Subcutaneous abdominal adipose tissue (tissue), 5 donors: ENCODE measurements at regions not wholly inside any gene's neighbourhood (a gene's known extent, or its start where the extent isn't known, plus 50 kb on each side); places are given as distances from the start of the nearest gene placed in this dataset.
"Not testable (repeated sequence)": the region's sequence is repeated elsewhere in the genome, so short reads cannot be mapped to it uniquely, and the experiment has no call there.

Experiments used
- H3K27ac ChIP-seq: one replicate; pipeline ENCODE4 v1.7.0; 2013; ENCODE audit warnings: low read depth, mild to moderate bottlenecking, inconsistent platforms, low read length, moderate library complexity
- H3K27me3 ChIP-seq, 5 donors: one replicate each; pipeline ENCODE4 v1.7.0; 2013; ENCODE audit warnings: low read length in 5 of 5, inconsistent platforms in 1 of 5; ENCODE audit not compliant: control insufficient read depth in 5 of 5, insufficient read depth in 4 of 5
- H3K36me3 ChIP-seq, 5 donors: one replicate each; pipeline ENCODE4 v1.7.0; 2013; ENCODE audit warnings: low read length in 5 of 5; ENCODE audit not compliant: control insufficient read depth in 5 of 5, insufficient read depth in 5 of 5
- H3K4me1 ChIP-seq, 5 donors: one replicate each; pipeline ENCODE4 v1.7.0; 2013; ENCODE audit warnings: low read length in 5 of 5, mild to moderate bottlenecking in 3 of 5, moderate library complexity in 1 of 5; ENCODE audit not compliant: control insufficient read depth in 5 of 5, insufficient read depth in 5 of 5
- H3K4me3 ChIP-seq, 5 donors: one replicate each; pipeline ENCODE4 v1.7.0; 2013; ENCODE audit warnings: low read length in 5 of 5, low read depth in 1 of 5
- H3K9ac ChIP-seq, 5 donors: one replicate each; pipeline ENCODE4 v1.7.0; 2013; ENCODE audit warnings: low read length in 5 of 5, mild to moderate bottlenecking in 4 of 5, moderate library complexity in 3 of 5
- H3K9me3 ChIP-seq, 5 donors: one replicate each; pipeline ENCODE4 v1.7.0; 2013; ENCODE audit warnings: low read length in 5 of 5; ENCODE audit not compliant: control insufficient read depth in 5 of 5
- donor health status: healthy.
- donor health status: healthy.
- donor health status: healthy.
- donor health status: healthy.
- donor health status: healthy.

DNA sequence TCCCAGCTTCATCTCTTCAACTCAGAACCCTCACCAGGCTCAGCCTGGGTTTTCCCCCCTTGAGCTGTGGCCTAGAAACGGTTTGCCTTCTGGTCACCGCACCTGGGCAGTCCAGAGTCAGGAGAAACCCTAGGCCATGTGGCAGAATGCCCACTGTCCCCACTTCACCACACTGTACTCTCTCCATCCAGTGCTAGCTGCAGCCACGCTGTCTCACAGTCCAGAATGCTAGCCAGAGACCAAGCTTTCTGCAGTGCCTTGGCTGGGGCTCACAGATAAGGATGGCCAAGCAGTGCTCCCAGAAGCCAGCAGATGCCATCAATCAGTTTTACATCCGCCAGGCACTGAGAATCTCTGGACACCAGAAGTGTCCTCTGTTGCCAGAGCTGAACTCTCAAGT is 3943.8 kb upstream of the OR11H1 start:
- H3K4me3 ChIP-seq, H3K27ac ChIP-seq, H3K36me3 ChIP-seq, H3K27me3 ChIP-seq, H3K9ac ChIP-seq, H3K4me1 ChIP-seq: not testable (repeated sequence)
- peaks cover 0 to 28% (median 13%) of the 10 kb centered on the region in 5 donors for H3K9me3 ChIP-seq

DNA sequence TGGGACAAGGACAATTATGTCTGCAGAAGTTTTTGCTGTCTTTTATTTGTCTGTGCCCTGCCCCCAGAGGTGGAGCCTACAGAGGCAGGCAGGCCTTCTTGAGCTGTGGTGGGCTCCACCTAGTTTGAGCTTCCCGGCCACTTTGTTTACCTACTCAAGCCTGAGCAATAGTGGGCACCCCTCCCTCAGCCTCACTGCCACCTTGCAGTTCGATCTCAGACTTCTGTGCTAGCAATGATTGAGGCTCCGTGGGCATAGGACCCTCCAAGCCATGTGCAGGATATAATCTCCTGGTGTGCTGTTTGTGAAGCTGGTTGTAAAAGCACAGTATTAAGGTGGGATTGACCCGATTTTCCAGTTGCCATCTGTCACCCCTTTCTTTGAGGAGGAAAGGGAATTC is 3933.4 kb upstream of the OR11H1 start:
- not testable (repeated sequence) for H3K27me3 ChIP-seq, H3K27ac ChIP-seq, H3K36me3 ChIP-seq, H3K4me1 ChIP-seq, H3K9ac ChIP-seq
- H3K4me3 ChIP-seq: peak overlapping the region in 1 of 5 donors; percentile 16
- peaks cover 0 to 34% (median 15%) of the 10 kb centered on the region in 5 donors for H3K9me3 ChIP-seq

DNA sequence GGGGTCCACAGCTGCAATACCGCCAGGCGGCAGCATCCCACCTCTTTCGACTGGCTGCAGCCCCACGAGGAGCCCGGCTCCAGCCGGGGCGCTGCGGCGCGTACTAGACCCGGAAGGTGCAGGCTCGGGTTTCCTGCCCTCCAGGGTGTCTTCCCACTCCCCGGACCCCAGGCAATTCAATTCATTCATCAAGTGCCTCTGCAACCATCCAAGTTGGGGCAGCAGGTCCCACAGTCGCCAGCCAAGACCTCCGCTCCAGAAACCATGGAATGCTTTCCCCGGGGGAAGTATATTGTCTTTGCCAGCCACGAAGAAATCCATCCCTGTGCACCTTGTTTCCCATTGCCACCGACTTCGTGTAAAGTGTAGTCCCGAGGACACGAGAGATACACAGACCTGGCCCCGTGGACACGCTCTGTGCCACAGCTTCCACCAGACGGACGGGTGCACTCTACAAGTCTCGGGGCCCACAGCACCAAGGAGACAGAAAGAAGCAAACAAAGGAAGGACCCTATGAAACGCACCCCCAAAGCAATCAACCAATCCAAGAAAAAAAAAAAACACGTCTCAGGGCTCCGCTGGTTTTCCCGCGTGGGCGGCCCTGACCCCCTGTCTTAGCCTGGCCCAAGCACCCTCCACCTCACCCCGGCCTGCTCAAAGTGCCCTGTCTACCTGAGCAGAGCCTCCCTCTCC is 3930.2 kb upstream of the OR11H1 start:
- not testable (repeated sequence) for H3K27ac ChIP-seq, H3K4me3 ChIP-seq, H3K27me3 ChIP-seq, H3K9ac ChIP-seq, H3K4me1 ChIP-seq, H3K36me3 ChIP-seq
- peaks cover 0 to 45% (median 17%) of the 10 kb centered on the region in 5 donors for H3K9me3 ChIP-seq

GRCh38 chr22:11598492-11599440 is 3929.2 kb upstream of the OR11H1 start:
- Histone ChIP-seq H3K4me3 (no peak overlapping the region), H3K4me1 (no peaks in the 10 kb centered on the region), H3K36me3 (no peaks in the 10 kb centered on the region), H3K27me3 (no peaks in the 10 kb centered on the region), H3K9ac (no peak overlapping the region), H3K9me3 (peaks cover 0 to 42% (median 17%) of the 10 kb centered on the region in 5 donors), H3K27ac (no peak overlapping the region)

DNA sequence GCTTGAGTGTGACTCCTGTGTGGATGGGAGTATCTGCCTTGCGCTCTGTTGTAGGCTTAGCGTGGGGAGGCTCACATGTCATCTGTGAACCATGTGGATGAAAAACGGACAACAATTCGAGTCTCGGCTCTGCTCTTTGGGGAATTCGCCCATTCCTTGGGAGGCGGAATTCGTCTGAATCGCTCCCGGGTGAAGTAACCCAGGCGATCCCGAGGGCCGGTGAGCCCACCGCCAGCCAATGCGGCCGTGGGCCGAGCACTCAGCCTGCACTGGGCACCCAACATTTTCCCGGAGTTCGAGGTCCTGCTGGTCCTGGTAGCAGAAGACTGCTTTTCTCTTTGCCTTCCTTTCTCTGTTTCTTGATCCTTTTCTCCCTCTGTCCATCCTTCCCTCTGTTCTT is 3928.5 kb upstream of the OR11H1 start:
- not testable (repeated sequence) for H3K9ac ChIP-seq, H3K36me3 ChIP-seq, H3K27ac ChIP-seq, H3K4me3 ChIP-seq, H3K4me1 ChIP-seq, H3K27me3 ChIP-seq
- H3K9me3 ChIP-seq: peaks cover 0 to 39% (median 18%) of the 10 kb centered on the region in 5 donors

DNA sequence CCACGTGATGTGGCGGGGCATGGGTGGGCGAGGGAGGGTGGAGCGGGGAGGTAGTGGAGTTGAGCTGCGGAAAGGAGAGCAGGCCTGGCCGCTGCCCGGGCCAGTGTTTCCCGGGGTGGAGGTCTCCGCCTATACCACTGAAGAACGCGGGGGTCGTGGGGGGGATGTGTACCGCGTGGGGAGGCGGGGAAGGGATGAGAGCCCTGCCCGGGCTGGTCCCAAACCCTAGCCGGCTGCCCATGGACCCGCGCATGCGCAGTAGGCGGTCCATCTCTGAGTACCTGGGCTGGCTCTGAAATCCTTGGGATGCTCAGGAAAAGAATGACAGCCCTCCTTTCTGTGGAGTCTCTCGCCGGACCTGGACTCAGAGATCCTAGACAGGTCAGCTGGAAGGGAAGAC is 3927.8 kb upstream of the OR11H1 start:
- H3K27me3 ChIP-seq, H3K27ac ChIP-seq, H3K36me3 ChIP-seq, H3K9ac ChIP-seq, H3K4me3 ChIP-seq, H3K4me1 ChIP-seq: not testable (repeated sequence)
- peaks cover 0 to 39% (median 16%) of the 10 kb centered on the region in 5 donors for H3K9me3 ChIP-seq

GRCh38 chr22:11600896-11601890 is 3926.8 kb upstream of the OR11H1 start:
- H3K4me1 ChIP-seq, H3K9ac ChIP-seq, H3K27me3 ChIP-seq, H3K27ac ChIP-seq, H3K36me3 ChIP-seq, H3K4me3 ChIP-seq: not testable (repeated sequence)
- H3K9me3 ChIP-seq: peaks cover 0 to 48% (median 23%) of the 10 kb centered on the region in 5 donors

DNA sequence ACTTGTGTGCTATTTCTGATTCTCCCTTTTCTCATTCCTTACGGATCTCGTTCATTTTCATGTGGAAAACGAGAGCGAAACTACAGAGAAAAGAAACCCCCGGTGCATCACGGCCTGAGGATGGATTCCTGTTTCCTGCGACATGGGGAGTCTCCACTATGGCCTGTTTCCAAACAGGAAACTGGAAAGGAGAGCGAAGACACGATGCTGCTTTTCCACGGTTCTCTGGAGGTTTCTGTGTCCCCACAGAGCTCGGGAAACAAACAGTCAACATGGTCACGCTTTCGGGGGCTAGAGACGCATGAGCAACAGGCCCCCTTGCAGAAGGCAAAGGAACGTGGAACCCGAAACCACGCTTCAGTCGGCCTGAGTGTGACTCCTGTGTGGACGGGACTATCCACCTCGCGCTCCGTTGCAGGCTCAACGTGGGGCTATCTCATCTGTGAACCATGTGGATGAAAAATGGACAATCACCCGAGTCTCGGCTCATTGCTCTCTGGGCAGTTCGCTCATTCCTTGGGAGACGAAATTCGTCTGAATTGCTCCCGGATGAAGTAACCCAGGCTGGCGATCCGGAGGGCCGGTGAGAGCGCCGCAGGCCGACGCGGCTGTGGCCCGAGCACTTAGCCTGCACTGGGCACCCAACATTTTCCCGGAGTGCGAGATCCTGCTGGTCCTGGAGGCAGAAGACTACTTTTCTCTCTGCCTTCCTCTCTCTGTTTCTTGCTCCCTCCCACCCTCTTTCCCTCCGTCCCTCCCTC is 3923.2 kb upstream of the OR11H1 start:
- Histone ChIP-seq H3K4me3 (peak overlapping the region in 1 of 5 donors; percentile 25), H3K9me3 (peaks cover 0 to 35% (median 20%) of the 10 kb centered on the region in 5 donors)
- H3K36me3 ChIP-seq, H3K27ac ChIP-seq, H3K9ac ChIP-seq, H3K27me3 ChIP-seq, H3K4me1 ChIP-seq: not testable (repeated sequence)

DNA sequence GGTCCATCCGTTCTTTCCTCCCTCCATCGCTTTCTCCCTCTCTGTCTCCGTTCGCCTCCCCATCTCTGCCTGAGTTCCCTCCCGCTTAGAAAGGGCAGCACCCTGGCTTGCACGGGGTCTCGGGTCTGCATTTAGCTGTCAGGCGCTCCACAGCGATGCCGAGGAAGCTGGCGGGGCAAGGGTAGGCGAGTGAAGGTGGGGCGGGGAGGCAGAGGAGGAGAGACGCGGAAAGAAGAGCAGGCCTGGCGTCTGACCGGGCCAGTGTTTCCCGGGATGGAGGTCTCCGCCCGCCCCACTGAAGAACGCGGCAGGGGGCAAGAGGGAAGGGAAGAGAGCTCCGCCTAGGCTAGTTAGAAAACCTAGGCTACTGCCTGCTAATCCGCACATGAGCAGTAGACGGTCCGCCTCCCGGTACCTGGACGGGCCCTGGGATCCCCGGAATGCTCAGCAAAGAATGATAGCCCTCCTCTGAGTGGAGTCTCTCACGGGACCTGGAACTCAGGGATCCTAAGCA is 3922.5 kb upstream of the OR11H1 start:
- Histone ChIP-seq H3K36me3 (no peaks in the 10 kb centered on the region), H3K27ac (no peak overlapping the region), H3K4me3 (peak overlapping the region in 1 of 5 donors; percentile 25), H3K4me1 (no peaks in the 10 kb centered on the region), H3K27me3 (no peaks in the 10 kb centered on the region), H3K9me3 (peaks cover 0 to 37% (median 19%) of the 10 kb centered on the region in 5 donors), H3K9ac (no peak overlapping the region)
